ENCODE measurements at regions not wholly inside any gene's neighbourhood (a gene's known extent, or its start where the extent isn't known, plus 50 kb on each side); places are given as distances from the start of the nearest gene placed in this dataset.

- no peak for TF ChIP-seq CTCF (IDR thresholded peaks at IDR 0.05; ENCODE audit: extremely low read depth in 1 of 2, insufficient read depth in 1 of 2, low read depth in 1 of 2, low read length in 2 of 2)
- no peak for TF ChIP-seq POLR2AphosphoS5 (IDR thresholded peaks at IDR 0.05; ENCODE audit: insufficient read depth, low read depth, low read length)
- TF ChIP-seq JUN (IDR thresholded peaks at IDR 0.05; ENCODE audit: borderline replicate concordance, insufficient read depth, insufficient read length, low read depth) = no peak
- no peak for TF ChIP-seq POLR2A (IDR thresholded peaks at IDR 0.05; ENCODE audit: low read depth, low read length)
Observed at GRCh38 chr3:153458881-153459280, 296.9 kb downstream of the RAP2B start.
